Astrocyte of the cerebellum (primary cell): ENCODE measurements at regions not wholly inside any gene's neighbourhood (a gene's known extent, or its start where the extent isn't known, plus 50 kb on each side); places are given as distances from the start of the nearest gene placed in this dataset.
"Not testable (repeated sequence)": the region's sequence is repeated elsewhere in the genome, so short reads cannot be mapped to it uniquely, and the experiment has no call there.

ENCODE experiments used
- DNase-seq: peaks from one replicate; pipeline ENCODE4 v3.0.0-alpha.2; 2011; ENCODE audit warnings: low read depth
- H3K4me3 ChIP-seq: 2 replicates; pipeline ENCODE4 v1.5.1; 2011; ENCODE audit warnings: mild to moderate bottlenecking, low read depth, low read length, moderate library complexity
- CTCF ChIP-seq: IDR thresholded peaks from 2 replicates; pipeline ENCODE4 v1.5.1; 2012; ENCODE audit warnings: low read length, low read depth, moderate library complexity, mild to moderate bottlenecking; ENCODE audit errors: missing control alignments
- in situ Hi-C: cut with HindIII; loops from 2 replicates; pipeline ENCODE4 v1.10.0; 2017; ENCODE audit warnings: low sequenced_read_pairs

- TF ChIP-seq CTCF: no peak
- H3K4me3 ChIP-seq: no peak overlapping the region
- DNase-seq: no peak
- in situ Hi-C loops: no loop called here
These were observed 899.5 kb upstream of the GYPC start for GRCh38 chr2:125756431-125756830.

- H3K4me3 ChIP-seq: no peak overlapping the region
- in situ Hi-C loops: no loop called here
- no peak for DNase-seq
- TF ChIP-seq CTCF: no peak
These were observed 859.2 kb upstream of the GYPC start for GRCh38 chr2:125796784-125797183.

GRCh38 chr2:125797192-125797591 is 858.8 kb upstream of the GYPC start:
- no peak overlapping the region for H3K4me3 ChIP-seq
- no peak for DNase-seq
- no peak for TF ChIP-seq CTCF
- in situ Hi-C loops: no loop called here

GRCh38 chr2:125822746-125823145 is 833.2 kb upstream of the GYPC start:
- no peak for DNase-seq
- in situ Hi-C loops: no loop called here
- no peak overlapping the region for H3K4me3 ChIP-seq
- no peak for TF ChIP-seq CTCF

- DNase-seq, H3K4me3 ChIP-seq, in situ Hi-C loops: not testable (repeated sequence)
These were observed 830.2 kb upstream of the GYPC start for GRCh38 chr2:125825781-125826180.

- in situ Hi-C loops: no loop called here
- no peak for DNase-seq
- no peak overlapping the region for H3K4me3 ChIP-seq
- TF ChIP-seq CTCF: no peak
These were observed 818.8 kb upstream of the GYPC start for GRCh38 chr2:125837128-125837527.

GRCh38 chr2:125837611-125838010 is 818.3 kb upstream of the GYPC start:
- TF ChIP-seq CTCF: no peak
- DNase-seq: no peak
- H3K4me3 ChIP-seq: no peak overlapping the region
- in situ Hi-C loops: no loop called here
